GM18867 (cell line): ENCODE measurements at regions not wholly inside any gene's neighbourhood (a gene's known extent, or its start where the extent isn't known, plus 50 kb on each side); places are given as distances from the start of the nearest gene placed in this dataset.

ENCODE experiments used
- ATAC-seq: cut with Tn5 transposase; IDR thresholded peaks from one replicate; pipeline ENCODE4 v1.9.1; 2021; ENCODE audit warnings: mild to moderate bottlenecking, moderate library complexity; ENCODE audit not compliant: unreplicated experiment

DNA sequence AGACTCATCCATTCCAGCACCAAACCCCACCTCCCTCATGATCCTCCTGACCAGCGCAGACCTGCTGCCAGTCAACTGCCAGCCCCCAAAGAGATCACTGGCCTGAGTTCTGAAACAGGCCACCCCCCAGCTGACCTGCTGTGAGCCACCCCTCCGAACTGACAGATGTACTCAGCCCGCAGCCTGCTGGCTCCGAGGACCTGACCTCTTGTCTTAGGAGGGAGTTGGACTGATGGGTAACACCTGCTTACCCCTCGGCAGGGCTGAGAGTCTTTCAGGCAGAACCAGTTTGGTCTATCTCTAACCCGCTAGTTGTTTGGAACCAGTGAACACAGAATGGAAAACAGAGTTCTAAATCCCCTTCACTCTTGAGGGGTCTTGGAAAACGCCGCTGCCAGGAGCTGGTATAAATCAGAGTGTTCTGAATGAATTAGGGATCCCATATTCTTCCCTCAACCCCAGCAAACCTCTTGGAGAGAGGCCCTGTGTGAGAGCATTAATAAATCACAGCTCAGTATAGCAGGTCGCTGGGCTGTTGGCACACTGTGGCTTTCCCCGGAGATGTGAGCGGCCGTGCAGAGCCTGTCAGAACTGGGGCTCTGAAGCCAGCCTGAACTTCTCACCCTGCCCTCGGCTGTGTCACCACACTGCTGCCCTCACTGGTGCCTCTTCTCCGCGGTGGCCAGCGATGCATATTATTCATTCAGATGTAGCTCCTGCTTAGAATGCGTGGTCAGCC, 165.1 kb upstream of the NCAM1 start:
- no peak for ATAC-seq

DNA sequence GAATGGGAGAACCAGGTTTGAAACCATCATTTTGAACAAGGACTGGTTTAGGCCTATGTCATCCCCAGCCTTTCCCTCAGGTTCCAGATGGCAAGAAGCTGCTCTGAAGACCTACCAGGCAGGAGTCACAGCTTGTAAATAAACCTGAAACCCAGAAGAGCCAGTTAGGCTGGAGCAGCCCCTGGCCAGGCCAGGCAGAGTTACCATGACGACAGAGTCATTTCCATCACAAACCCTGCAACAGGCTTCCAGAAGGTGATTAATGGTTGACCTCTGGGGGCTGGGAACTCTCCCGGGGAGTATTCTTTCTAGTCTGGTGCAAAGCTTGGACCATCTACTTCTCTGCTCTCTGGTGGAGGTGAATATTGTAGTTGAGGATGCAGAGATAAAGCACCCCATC, 164.1 kb upstream of the NCAM1 start:
- ATAC-seq, result no peak

DNA sequence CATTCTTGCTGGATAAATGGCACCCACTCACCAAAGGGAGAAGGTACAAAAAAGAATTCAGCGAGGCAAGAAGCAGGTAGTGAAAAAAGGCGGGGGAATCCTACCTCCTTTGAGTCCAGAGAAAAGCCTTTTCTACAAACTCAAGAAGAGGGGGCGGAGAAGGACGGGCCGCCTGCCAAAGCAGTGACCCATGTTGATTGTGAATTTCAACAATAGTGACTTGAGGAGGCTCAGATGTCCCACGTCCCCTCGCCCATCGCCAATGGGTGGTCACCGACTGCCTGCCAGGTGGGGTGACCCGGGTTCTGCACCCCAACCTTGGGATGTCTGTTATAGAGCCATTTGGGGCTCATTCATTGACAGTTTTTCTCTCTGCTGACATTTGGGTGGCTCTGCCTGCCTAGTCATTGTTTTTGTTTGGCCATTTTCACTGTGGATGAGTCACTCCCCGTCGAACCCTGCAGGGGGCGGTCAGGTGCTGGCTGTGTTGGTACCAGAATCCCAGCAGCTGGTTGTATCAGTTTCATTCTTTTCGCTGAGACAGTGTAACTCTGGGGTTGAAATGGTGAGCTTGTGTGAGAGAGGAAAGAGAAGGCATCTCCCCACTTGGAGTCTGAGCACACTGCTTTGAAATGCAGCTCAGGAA, 163.4 kb upstream of the NCAM1 start:
- ATAC-seq, result peak; percentile 88

DNA sequence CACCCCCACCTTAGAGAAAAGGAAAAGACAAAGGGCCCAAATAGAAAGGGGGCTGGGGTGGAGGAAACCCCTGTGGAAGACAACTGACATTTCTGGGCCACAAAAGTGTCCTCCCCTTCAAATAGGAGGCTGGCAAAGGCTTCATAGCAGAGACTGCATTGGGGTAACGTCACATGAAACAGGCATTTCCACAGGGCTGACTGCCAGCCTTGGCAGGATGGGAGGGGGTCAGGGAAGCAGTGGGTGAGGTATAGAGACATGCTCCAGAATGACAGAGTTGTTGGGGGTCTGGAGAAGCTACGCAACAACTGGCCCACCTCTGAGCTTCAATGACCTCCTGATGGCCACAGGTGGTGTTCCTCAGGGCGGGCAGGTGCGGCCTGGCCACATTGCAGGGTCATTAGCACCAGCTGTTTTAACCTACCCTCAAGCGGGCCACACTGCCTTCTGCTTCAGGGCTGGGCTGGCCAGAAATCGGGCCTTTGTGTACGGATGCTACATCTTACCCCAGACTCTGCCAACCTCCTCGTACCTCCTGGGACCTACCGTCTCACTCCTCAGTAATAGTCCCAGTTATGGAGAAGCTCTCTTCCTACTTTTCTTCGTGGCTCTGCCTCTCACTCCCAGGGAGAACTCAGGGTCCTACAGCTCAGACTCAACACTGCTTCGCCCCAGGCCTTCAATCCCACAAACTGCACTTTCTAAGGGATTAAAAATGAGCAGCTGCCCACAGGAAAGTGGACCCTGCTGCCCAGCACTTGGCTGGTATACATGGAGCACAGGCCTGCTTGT, 160.0 kb upstream of the NCAM1 start:
- ATAC-seq, result no peak

DNA sequence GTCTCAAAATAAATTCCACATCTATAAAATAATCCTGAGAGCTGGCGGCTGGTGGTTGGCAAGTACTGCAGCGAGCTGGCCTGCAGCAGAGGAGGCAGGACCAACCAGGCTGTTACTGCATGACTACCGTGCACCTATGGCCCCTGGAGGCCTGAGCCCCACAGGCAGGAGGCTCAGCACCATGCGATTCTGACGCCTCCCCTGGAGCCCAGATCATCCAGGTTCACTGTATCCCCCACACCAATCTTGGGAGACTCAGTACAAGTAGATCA, 159.5 kb upstream of the NCAM1 start:
- no peak for ATAC-seq

DNA sequence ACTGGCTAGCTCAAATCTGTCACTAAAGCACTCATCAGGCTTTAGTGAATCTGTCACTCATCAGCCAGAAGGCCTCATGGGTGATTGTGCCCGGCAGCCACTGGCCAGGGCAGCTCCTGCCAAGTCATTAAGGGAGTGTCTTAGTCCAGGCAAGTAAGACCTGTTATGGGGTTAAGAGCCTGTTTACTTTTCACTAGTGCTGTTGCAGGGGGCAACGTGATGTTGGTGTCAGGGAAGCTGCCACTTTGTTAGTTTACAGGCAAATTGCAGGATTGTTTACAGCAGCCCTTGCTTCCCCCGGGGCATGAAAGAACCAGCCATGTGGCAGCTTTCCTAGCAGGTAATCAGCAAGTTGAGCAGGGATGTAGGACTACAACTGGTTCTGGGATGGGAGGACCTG, 155.6 kb upstream of the NCAM1 start:
- ATAC-seq, result no peak

DNA sequence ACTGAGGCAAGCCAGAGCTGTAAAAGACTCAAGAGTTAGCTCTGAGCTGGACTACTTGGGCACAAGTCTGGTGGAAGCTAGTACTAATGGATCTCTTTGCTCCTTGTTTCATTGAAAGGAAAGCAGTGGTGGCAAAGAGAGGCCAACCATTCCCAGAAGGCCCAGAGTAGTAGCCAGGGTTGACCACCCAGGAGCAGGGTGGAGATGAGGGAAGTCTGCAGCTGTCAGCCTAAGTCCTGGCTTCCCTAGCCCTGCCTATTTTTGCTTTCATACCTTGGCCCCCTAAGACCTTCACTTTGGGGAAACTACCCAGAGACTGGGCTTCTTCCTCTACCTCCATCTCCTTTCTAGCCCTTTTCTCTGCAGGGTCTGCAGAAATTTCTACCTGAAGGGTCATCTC, 155.0 kb upstream of the NCAM1 start:
- ATAC-seq, result no peak

DNA sequence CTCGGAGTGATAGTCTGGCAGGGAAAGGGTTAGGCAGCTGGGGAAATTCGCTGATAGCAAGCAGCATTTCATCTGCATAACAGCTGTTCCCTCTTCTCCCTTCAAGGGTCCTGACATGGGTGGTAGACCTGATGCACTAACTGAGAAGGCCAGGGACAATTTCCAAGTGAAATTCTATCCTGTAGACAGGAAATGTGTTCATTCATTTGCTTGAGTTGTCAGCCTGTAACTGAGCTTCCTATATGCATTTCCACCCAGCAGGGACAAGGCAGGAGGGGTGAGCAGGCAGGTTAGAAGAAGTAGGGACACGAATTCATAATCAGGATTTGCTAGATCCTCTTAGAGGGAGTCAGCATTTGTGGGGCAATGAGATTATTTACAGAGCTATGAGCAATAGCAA, 154.3 kb upstream of the NCAM1 start:
- ATAC-seq, result no peak

DNA sequence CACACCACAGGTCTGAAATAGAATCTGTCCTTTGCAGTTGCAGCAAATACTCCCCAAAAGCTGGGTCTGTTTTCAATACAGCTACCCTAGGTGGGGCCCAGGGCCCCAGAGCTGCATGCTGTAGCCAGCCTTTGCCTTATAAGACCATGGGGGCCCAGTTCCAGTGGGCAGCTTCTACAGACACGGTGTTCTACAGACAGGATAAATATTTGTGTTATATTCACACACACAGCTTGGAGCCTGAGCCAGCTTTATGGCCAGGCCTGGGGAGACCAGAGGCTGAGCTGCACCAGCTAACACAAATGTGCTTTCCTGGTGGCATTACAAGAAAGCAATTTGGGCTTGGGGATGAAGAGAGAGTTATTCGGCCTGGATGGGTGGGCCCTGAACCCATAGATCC, 151.8 kb upstream of the NCAM1 start:
- no peak for ATAC-seq

DNA sequence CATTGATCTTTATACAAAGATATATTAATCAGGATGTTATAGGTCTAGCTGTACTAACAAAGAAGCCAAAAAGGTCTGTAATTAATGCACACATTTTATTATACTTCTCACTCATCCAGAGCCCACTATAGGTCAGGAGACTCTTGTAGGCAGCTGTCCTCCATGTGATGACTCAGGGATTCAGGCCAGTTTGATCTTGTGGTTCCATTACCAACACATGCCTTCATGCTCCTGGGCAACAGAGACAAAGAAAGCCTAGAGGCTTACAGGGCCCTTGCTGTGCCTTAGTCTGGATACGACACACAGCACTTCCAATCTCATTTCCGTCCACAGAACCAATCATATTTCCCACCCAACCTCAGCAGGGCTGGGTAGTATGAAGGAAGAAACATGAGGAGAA, 150.3 kb upstream of the NCAM1 start:
- ATAC-seq, result no peak

DNA sequence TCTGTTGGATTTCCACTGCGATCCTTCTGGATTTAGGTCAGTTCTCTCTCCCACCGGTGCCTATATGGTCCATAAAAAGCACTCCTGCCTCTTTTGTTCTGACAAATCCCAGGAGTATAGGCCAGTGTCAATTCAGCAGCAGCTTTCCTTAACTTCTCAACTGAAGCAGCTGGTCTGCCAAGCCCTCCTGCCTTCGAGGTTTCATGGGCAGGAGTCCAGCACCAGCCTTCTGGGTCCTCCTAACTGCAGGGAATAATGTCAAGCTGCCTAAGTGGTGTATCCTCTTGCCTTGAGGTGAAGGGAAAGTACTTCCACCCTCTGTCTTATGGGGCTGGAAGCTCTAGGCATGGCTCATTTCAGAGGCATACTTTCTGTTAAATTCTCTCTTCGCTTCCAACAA, 149.4 kb upstream of the NCAM1 start:
- no peak for ATAC-seq

DNA sequence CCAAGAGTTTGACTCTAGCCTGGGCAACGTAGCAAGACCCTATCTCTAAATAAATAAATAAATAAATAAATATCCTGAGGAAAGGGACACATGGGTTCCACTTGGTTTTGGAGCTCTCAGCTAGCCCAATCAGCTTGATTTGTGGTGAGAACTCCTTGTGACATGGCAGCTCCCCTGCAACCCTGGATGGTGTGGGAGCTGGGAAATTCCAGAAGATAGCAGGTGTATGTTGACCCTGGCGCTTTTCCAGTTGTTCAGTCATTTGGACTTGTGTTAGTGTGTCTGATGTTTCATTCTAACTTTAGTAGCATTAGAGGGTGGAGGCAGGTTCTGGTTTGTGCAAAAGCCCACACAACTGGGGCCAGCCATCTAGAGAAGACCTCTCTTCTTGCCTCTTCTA, 148.5 kb upstream of the NCAM1 start:
- ATAC-seq, result no peak

DNA sequence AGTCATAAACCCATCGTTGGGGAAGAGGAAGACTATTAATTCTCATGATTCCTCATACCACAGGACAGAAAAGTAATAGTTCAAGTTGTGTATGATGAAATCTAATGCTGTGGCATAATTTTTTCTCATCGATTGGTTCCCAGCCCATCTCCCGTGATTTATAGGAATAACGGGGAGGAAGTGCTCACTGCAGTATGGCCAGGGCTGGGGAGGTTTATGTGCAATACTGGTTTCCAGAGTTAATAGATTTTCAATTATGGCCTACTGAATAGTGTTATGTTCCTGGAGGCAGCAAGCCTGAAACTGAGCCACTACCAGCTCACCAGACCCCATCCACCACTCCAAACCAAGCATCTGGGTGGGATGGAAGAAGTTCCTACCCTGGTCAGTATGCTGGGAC, 147.1 kb upstream of the NCAM1 start:
- ATAC-seq, result no peak

DNA sequence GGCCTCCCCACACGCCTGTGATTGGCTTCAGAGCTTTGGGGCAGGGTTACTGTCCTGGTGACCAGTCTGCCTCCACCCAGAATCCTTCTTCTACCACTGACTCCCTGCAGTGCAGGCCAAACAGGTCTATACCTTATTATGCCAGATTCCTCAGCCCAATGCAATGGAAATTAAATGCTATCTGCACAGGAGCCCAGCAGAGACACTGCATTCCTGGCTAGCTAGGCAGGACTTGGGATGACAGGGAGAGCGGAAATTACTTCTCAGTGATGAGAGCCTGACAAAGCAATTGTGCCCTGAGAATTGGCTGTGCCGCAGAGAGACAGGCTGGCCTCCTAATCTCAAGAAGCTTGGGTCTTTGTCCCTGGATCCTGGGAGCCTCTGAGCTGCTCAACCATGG, 143.8 kb upstream of the NCAM1 start:
- ATAC-seq, result no peak

DNA sequence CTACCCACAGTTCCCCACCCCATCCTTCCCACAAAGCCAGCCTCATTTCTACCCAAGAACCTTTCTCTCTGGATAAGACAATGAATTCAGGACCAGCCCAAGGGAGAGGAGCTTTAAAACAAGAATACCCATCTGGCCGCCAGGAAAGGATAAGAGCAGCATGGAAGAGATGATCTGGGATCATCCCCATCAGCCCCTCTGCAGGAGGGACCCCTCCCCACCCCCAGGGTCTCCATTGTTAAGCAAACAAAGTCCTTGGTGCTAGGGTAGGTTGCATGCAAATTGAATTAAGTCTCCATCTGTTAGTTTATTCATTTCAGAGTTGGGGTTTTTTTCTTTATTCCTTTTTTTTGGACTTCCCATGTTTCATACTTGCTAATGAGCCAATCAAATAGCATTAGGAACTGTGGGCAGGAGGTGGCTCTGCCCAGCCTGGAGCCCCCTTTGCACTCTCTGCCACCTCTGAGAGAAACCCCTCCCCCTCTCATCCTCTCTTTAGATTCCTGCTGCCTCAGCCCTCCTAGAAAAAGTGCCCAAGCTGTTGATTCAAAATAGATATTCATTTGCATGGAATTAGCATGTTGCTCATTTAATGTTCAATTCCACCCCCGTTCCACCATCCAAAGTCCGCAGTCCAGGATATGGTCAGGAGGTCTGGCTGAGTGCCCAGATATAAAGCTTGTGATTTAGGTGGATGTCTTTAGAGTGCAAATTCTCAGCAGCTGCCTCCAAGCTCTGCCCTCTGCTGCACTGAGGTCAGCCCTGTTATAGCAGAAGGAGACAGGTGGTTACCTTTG, 138.5 kb upstream of the NCAM1 start:
- ATAC-seq, result no peak

DNA sequence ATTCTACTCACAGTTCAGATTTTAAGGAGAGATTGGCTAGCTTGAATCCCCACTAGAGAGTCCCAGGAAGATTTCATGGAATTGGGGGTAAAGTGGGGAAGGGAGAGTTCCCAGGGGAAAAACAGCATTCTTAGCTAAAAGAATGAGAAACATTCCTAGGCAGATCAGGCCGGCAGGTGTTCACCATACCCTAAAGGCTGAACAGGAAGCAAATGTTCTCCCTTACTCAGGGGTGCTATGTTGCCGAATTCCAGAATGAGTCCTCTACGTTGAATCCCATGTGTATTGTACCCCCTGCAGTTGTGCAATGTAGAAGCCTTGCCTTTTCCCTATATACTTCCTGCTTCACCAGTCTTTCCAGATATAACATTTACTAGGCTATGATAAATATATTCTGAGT, 135.2 kb upstream of the NCAM1 start:
- ATAC-seq, result no peak

DNA sequence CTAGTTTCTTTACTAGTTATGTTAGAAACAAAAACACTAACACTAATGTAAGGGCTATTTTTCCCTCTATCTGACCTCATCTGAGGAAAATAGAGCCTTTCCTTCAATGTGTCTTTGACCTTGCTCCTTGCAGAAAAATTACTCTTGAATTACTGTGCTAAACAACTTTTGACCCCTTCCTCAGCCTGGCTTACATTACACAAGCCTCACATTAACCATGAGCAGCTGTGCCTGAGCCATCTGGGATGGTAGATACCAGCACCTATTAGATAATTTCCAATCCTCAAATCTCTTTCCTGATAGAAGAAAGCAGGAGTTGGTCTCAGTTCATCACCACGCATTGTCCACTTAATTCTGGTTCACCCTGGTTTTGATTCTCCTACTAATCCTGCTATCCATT, 134.4 kb upstream of the NCAM1 start:
- no peak for ATAC-seq

DNA sequence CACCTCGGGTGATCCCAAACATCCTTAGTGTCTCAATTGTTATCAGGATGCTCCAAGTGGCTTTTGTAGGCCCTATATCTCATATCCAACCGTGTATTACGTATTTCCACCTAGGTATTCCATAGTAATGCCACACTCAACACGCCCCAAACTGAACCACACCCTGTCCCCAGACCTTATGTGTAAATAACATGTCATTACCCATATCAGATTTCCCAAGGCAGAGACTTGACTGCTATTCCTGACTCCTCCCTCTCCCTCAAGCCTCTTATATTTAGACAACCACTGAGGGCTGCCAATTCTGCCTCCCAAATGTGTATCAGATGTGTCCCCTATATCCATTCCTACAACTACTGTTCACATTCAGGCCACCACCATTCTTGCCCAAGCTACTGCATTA, 132.8 kb upstream of the NCAM1 start:
- no peak for ATAC-seq

DNA sequence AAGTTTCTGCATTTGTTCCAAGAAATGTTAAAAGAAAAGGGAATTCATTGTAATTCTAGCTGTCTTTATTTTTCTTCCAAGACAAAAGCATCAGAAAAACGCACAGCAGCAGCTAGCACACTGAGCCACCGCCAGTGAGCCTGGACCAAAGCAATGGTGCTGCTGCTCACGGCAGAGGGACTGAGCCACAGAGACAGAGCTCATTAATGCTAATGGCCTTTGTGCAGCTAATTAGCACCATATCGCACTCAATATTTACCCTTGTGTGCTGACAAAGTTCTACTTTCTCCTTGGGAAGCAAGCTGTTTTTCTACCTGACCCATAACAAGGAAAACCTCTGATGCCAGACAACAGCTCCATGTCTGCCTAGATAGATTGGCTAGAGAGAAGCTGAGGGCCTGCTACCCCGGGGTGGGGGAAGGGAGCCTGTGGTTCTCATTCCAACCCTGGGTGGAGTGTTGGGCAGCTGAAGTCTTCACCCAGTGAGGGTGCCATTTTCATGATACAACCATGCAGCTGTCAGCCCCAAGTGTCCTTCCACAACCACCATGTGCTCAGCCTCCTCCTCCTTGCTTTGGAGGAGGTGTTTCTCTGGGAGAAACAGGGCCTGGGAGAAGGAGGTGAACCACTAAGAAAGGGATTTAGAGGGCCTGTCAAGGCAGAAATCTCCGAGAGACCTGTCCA, 131.1 kb upstream of the NCAM1 start:
- no peak for ATAC-seq

DNA sequence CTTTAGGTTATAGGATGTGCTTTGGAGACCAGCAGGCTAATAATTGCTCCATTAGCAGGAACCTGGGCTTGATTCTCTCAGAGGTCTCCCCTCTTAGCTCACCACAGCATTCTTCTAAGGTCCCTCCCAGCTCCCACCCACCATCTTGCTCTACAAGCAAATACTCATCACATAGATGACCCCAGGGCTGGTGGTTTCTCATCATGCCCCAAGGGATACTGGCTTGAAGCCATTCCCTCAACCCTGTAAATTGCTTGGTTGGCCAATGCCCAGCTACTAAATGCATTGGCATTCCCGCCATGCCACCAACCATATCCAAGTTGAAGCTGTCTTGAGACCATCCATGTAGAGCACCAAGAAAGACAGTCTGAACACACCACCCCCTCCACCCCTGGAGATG, 130.2 kb upstream of the NCAM1 start:
- ATAC-seq, result no peak
